MM.1S (cell line): ENCODE measurements at regions not wholly inside any gene's neighbourhood (a gene's known extent, or its start where the extent isn't known, plus 50 kb on each side); places are given as distances from the start of the nearest gene placed in this dataset.

Source experiments
- DNase-seq: peaks from one replicate; pipeline ENCODE4 v3.0.0-alpha.2; 2015
- H2AFZ ChIP-seq: fragments of 300-600 bp; sonication (generic); 2 replicates; pipeline ENCODE4 v1.6.0; 2016; ENCODE audit warnings: antibody characterized with exemption, low read length
- H3F3A ChIP-seq: fragments of 300-600 bp; sonication (generic); 2 replicates; pipeline ENCODE4 v1.6.1; 2016; ENCODE audit warnings: mild to moderate bottlenecking, antibody characterized with exemption, low read length, moderate library complexity, mixed read lengths; ENCODE audit not compliant: insufficient read depth
- H3K27ac ChIP-seq: fragments of 300-600 bp; sonication (generic); 2 replicates; pipeline ENCODE4 v1.5.1; 2016; ENCODE audit warnings: mild to moderate bottlenecking, low read length
- H3K27me3 ChIP-seq: fragments of 300-600 bp; sonication (generic); replicated peaks from 2 replicates; pipeline ENCODE4 v1.6.0; 2016; ENCODE audit warnings: low read length; ENCODE audit not compliant: insufficient read depth
- H3K36me3 ChIP-seq: fragments of 300-600 bp; sonication (generic); replicated peaks from 2 replicates; pipeline ENCODE4 v1.6.1; 2016; ENCODE audit warnings: mild to moderate bottlenecking, low read length, mixed read lengths; ENCODE audit not compliant: insufficient read depth
- H3K4me1 ChIP-seq: fragments of 300-600 bp; sonication (generic); 2 replicates; pipeline ENCODE4 v1.6.1; 2016; ENCODE audit warnings: low read length, mixed read lengths
- H3K4me2 ChIP-seq: fragments of 300-600 bp; sonication (generic); 2 replicates; pipeline ENCODE4 v1.6.0; 2016; ENCODE audit warnings: low read depth, low read length
- H3K4me3 ChIP-seq: fragments of 300-600 bp; sonication (generic); 2 replicates; pipeline ENCODE4 v1.5.1; 2016; ENCODE audit warnings: low read length, mixed read lengths
- H3K79me2 ChIP-seq: fragments of 300-600 bp; sonication (generic); 2 replicates; pipeline ENCODE4 v1.6.1; 2016; ENCODE audit warnings: mixed run types, low read length, mixed read lengths
- H3K9ac ChIP-seq: fragments of 300-600 bp; sonication (generic); 2 replicates; pipeline ENCODE4 v1.6.1; 2016; ENCODE audit warnings: low read length, mixed read lengths
- H3K9me2 ChIP-seq: fragments of 300-600 bp; sonication (generic); replicated peaks from 2 replicates; pipeline ENCODE4 v1.6.1; 2016; ENCODE audit warnings: mild to moderate bottlenecking, low read length, mixed read lengths; ENCODE audit not compliant: insufficient read depth
- H3K9me3 ChIP-seq: fragments of 300-600 bp; sonication (generic); replicated peaks from 2 replicates; pipeline ENCODE4 v1.6.1; 2016; ENCODE audit warnings: mild to moderate bottlenecking, low read length, mixed read lengths; ENCODE audit not compliant: insufficient read depth
- H4K20me1 ChIP-seq: fragments of 300-600 bp; sonication (generic); 2 replicates; pipeline ENCODE4 v1.6.1; 2016; ENCODE audit warnings: mild to moderate bottlenecking, low read length, moderate library complexity, mixed read lengths; ENCODE audit not compliant: insufficient read depth
- CTCF ChIP-seq: fragments of 300-600 bp; sonication (generic); IDR thresholded peaks from 2 replicates; pipeline ENCODE4 v1.5.1; 2016; ENCODE audit warnings: antibody characterized with exemption, low read length, mixed read lengths
- EZH2 ChIP-seq: fragments of 300-600 bp; sonication (generic); optimal IDR thresholded peaks from 2 replicates; pipeline ENCODE3; 2017; ENCODE audit warnings: low read depth, mild to moderate bottlenecking, antibody characterized with exemption, low read length, mixed read lengths
- EZH2phosphoT487 ChIP-seq: fragments of 300-600 bp; sonication (generic); IDR thresholded peaks from 2 replicates; pipeline ENCODE4 v1.6.1; 2018; ENCODE audit warnings: antibody characterized with exemption, low read length

DNA sequence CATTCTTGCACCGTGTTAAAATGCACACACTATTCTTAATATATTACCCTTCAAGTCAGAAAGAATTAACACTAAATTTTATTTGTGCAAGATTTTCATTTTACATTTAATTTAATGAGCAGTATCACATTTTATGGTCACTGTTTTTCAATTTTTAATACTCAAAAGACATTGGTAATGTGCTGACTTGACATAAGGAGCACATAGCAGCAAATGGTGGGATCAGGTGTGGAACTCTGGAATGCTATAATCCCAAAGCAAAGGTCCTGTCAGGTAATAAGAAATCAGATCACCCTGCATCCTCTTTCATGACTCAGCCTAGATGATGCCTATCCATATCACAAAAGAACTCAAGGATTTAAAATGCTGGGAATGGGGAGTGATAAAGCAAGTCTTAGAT, 55.6 kb upstream of the SPAG16 start:
- no peak overlapping the region for H2AFZ ChIP-seq
- H3K36me3 ChIP-seq = no peaks in the 10 kb centered on the region
- H3K27ac ChIP-seq = no peak overlapping the region
- H3K27me3 ChIP-seq = no peaks in the 10 kb centered on the region
- H3K9ac ChIP-seq = no peak overlapping the region
- no peaks in the 10 kb centered on the region for H3K9me2 ChIP-seq
- DNase-seq = no peak
- no peak overlapping the region for H3K4me3 ChIP-seq
- TF ChIP-seq EZH2phosphoT487 (no peak), CTCF (no peak), EZH2 (no peak)
- H3F3A ChIP-seq = no peaks in the 10 kb centered on the region
- H3K4me2 ChIP-seq = no peak overlapping the region
- no peaks in the 10 kb centered on the region for H4K20me1 ChIP-seq
- no peaks in the 10 kb centered on the region for H3K4me1 ChIP-seq
- no peaks in the 10 kb centered on the region for H3K79me2 ChIP-seq
- no peaks in the 10 kb centered on the region for H3K9me3 ChIP-seq

- no peak overlapping the region for H3K9ac ChIP-seq
- H3K9me2 ChIP-seq = no peaks in the 10 kb centered on the region
- H2AFZ ChIP-seq = no peak overlapping the region
- no peaks in the 10 kb centered on the region for H3K27me3 ChIP-seq
- no peaks in the 10 kb centered on the region for H3K4me1 ChIP-seq
- no peaks in the 10 kb centered on the region for H4K20me1 ChIP-seq
- no peaks in the 10 kb centered on the region for H3K36me3 ChIP-seq
- H3F3A ChIP-seq = no peaks in the 10 kb centered on the region
- no peak overlapping the region for H3K27ac ChIP-seq
- no peaks in the 10 kb centered on the region for H3K79me2 ChIP-seq
- H3K4me3 ChIP-seq = no peak overlapping the region
- H3K9me3 ChIP-seq = no peaks in the 10 kb centered on the region
- TF ChIP-seq CTCF (no peak), EZH2 (no peak), EZH2phosphoT487 (no peak)
- DNase-seq = no peak
- H3K4me2 ChIP-seq = no peak overlapping the region
These were observed 54.5 kb upstream of the SPAG16 start for GRCh38 chr2:213229814-213230213.

- TF ChIP-seq EZH2 (no peak), EZH2phosphoT487 (no peak), CTCF (no peak)
- no peak overlapping the region for H3K9ac ChIP-seq
- H3F3A ChIP-seq = no peaks in the 10 kb centered on the region
These were observed 52.3 kb upstream of the SPAG16 start for GRCh38 chr2:213231966-213232365.

More at GRCh38 chr2:213231966-213232365, 52.3 kb upstream of the SPAG16 start:
- Histone ChIP-seq H3K9me3 (no peaks in the 10 kb centered on the region), H3K27me3 (no peaks in the 10 kb centered on the region), H3K27ac (no peak overlapping the region), H2AFZ (no peak overlapping the region), H3K79me2 (no peaks in the 10 kb centered on the region), H3K36me3 (no peaks in the 10 kb centered on the region), H3K9me2 (no peaks in the 10 kb centered on the region), H3K4me2 (no peak overlapping the region), H3K4me3 (no peak overlapping the region), H4K20me1 (no peaks in the 10 kb centered on the region), H3K4me1 (no peaks in the 10 kb centered on the region)
- DNase-seq = no peak
